HCT116 (cell line): ENCODE measurements at regions not wholly inside any gene's neighbourhood (a gene's known extent, or its start where the extent isn't known, plus 50 kb on each side); places are given as distances from the start of the nearest gene placed in this dataset.
A peak's percentile ranks its signal among the peaks of the same experiment; 100 is the strongest.

Experiments used
- ATAC-seq: fragments of 200-7000 bp; cut with Tn5 transposase; 2 replicates; pipeline ENCODE4 v1.9.1; 2020; ENCODE audit warnings: mild to moderate bottlenecking, moderate library complexity
- BruUV-seq: library from RNA; stranded (reverse); fragments of 400-500 nt; replicated peaks from 2 replicates; lab custom pipeline; 2021; lab: Mats Ljungman, UMichigan
- CTCF ChIA-PET: fragments of 300-600 bp; sonication (Branson Sonifier 250); formaldehyde crosslinking; loops from one replicate; lab custom pipeline; 2021; ENCODE audit warnings: antibody characterized with exemption; lab: Charles Lee
- POLR2A ChIA-PET: fragments of 300-600, 350-600 bp; sonication (Branson Sonifier 250); formaldehyde crosslinking; loops from one replicate; lab custom pipeline; 2021; ENCODE audit warnings: antibody characterized with exemption; lab: Charles Lee
- RAD21 ChIA-PET, 2 experiments: fragments of 300-600 bp; sonication (Branson Sonifier 250); formaldehyde crosslinking; loops; one replicate each; lab custom pipeline; 2023; ENCODE audit warnings: low total read pairs in 2 of 2; ENCODE audit not compliant: uncharacterized antibody in 2 of 2, unreplicated experiment in 2 of 2, low non-redundant PET in 1 of 2; lab: Charles Lee
- DNase-seq: peaks from one replicate; pipeline ENCODE4 v3.0.0-alpha.2; 2010; ENCODE audit warnings: low read depth, low spot score
- H2AFZ ChIP-seq: fragments of 200-600 bp; shearing (Covaris generic), sonication (generic); 2 replicates; pipeline ENCODE4 v1.6.1; 2017; ENCODE audit warnings: low read depth, mixed run types, mixed read lengths, antibody characterized with exemption, low read length; ENCODE audit not compliant: poor library complexity, severe bottlenecking
- H3K27ac ChIP-seq: 2 replicates; pipeline ENCODE4 v1.5.1; 2012; ENCODE audit warnings: low read depth, low read length
- H3K27me3 ChIP-seq: fragments of 200-600 bp; sonication (generic); 2 replicates; pipeline ENCODE4 v1.6.1; 2016; ENCODE audit warnings: mixed run types, low read length, mixed read lengths; ENCODE audit not compliant: insufficient read depth
- H3K36me3 ChIP-seq, 2 experiments: fragments of 200-500 bp in 1 of 2; fragments of 200-600 bp in 1 of 2; sonication (Bioruptor generic) in 1 of 2; sonication (generic) in 1 of 2; 2 replicates each; pipeline versions ENCODE4 v1.5.1 to v1.6.1; 2014 to 2016; ENCODE audit warnings: low read length in 2 of 2, inconsistent platforms in 1 of 2, mixed read lengths in 1 of 2, mixed run types in 1 of 2; ENCODE audit not compliant: insufficient read depth in 2 of 2, control insufficient read depth in 1 of 2
- H3K4me1 ChIP-seq, 2 experiments: fragments of 200-600 bp in 1 of 2; sonication (generic) in 1 of 2; 2 replicates each; pipeline versions ENCODE4 v1.5.1 to v1.6.1; 2012 to 2017; ENCODE audit warnings: low read length in 2 of 2, inconsistent platforms in 1 of 2, mild to moderate bottlenecking in 1 of 2, mixed read lengths in 1 of 2, mixed run types in 1 of 2, moderate library complexity in 1 of 2; ENCODE audit not compliant: insufficient read depth in 2 of 2, control insufficient read depth in 1 of 2
- H3K4me2 ChIP-seq: fragments of 200-600 bp; sonication (generic); 2 replicates; pipeline ENCODE4 v1.6.1; 2017; ENCODE audit warnings: mixed run types, low read length, mixed read lengths
- H3K4me3 ChIP-seq, 2 experiments: fragments of 200-600 bp in 1 of 2; sonication (generic) in 1 of 2; replicated peaks in 1 of 2; 2 replicates each; pipeline ENCODE4 v1.5.1; 2011 to 2016; ENCODE audit warnings: low read length in 2 of 2, control low read depth in 1 of 2, low read depth in 1 of 2, mild to moderate bottlenecking in 1 of 2, mixed read lengths in 1 of 2, mixed run types in 1 of 2
- H3K79me2 ChIP-seq: fragments of 200-600 bp; sonication (generic); 2 replicates; pipeline ENCODE4 v1.6.1; 2017; ENCODE audit warnings: mild to moderate bottlenecking, mixed run types, low read length, moderate library complexity, mixed read lengths; ENCODE audit not compliant: insufficient read depth
- H3K9ac ChIP-seq: fragments of 200-600 bp; sonication (generic); 2 replicates; pipeline ENCODE4 v1.6.1; 2016; ENCODE audit warnings: low read length, mixed read lengths
- H3K9me2 ChIP-seq: fragments of 200-600 bp; sonication (generic), shearing (Covaris generic); 2 replicates; pipeline ENCODE4 v1.6.1; 2017; ENCODE audit warnings: mixed run types, mild to moderate bottlenecking, moderate library complexity; ENCODE audit not compliant: insufficient read depth
- H3K9me3 ChIP-seq, 2 experiments: fragments of 200-500 bp in 1 of 2; fragments of 200-600 bp in 1 of 2; sonication (Bioruptor generic) in 1 of 2; sonication (generic) in 1 of 2; 2 replicates each; pipeline ENCODE4 v1.6.1; 2014 to 2017; ENCODE audit warnings: low read length in 2 of 2, mixed read lengths in 2 of 2, inconsistent platforms in 1 of 2, low read depth in 1 of 2, mild to moderate bottlenecking in 1 of 2, mixed run types in 1 of 2, moderate library complexity in 1 of 2; ENCODE audit not compliant: control insufficient read depth in 1 of 2, insufficient read depth in 1 of 2
- H4K20me1 ChIP-seq: fragments of 200-600 bp; sonication (generic), shearing (Covaris generic); 2 replicates; pipeline ENCODE4 v1.6.1; 2017; ENCODE audit warnings: mixed run types, mild to moderate bottlenecking, moderate library complexity; ENCODE audit not compliant: insufficient read depth
- CTCF ChIP-seq, 3 experiments: fragments of 200-600 bp in 1 of 3; sonication (generic) in 1 of 3; IDR thresholded peaks in 2 of 3; conservative IDR thresholded peaks in 1 of 3; 2 replicates each; pipeline ENCODE4 v1.5.1; 2012 to 2017; ENCODE audit warnings: low read depth in 2 of 3, low read length in 2 of 3, antibody characterized with exemption in 1 of 3, borderline replicate concordance in 1 of 3, control low read depth in 1 of 3, mild to moderate bottlenecking in 1 of 3, mixed read lengths in 1 of 3, mixed run types in 1 of 3, moderate library complexity in 1 of 3; ENCODE audit not compliant: insufficient read depth in 1 of 3
- EZH2 ChIP-seq: fragments of 200-600 bp; sonication (generic); IDR thresholded peaks from 2 replicates; pipeline ENCODE4 v1.6.1; 2017; ENCODE audit warnings: antibody characterized with exemption, mixed run types
- RAD21 ChIP-seq: IDR thresholded peaks from 2 replicates; pipeline ENCODE4 v1.6.1; 2012; ENCODE audit warnings: low read depth, mild to moderate bottlenecking
- ZBTB33 ChIP-seq: IDR thresholded peaks from 2 replicates; pipeline ENCODE4 v1.6.1; 2011; ENCODE audit warnings: mild to moderate bottlenecking, low read length, moderate library complexity; ENCODE audit not compliant: insufficient replicate concordance; ENCODE audit errors: extremely low read depth
- intact Hi-C: fragments of 100-400 bp; cut with micrococcal nuclease; formaldehyde crosslinking; loops from 2 replicates; pipeline ENCODE4 v1.10.0; 2022

GRCh38 chr2:219736209-219736608, 108.8 kb downstream of the SLC4A3 start (continued):
- no peak for TF ChIP-seq EZH2

GRCh38 chr2:219737270-219737691, 109.9 kb downstream of the SLC4A3 start:
- H3K9me3 ChIP-seq = no peaks in the 10 kb centered on the region
- POLR2A ChIA-PET = no interaction called here
- no peak overlapping the region for H3K9ac ChIP-seq
- TF ChIP-seq RAD21 (peak; percentile 59), ZBTB33 (no peak), CTCF (IDR thresholded peaks at IDR 0.05 in 2 of 3, conservative IDR thresholded peaks at IDR 0.05 in 1 of 3; ENCODE audit: borderline replicate concordance in 1 of 3, insufficient read depth in 1 of 3, low read depth in 2 of 3, low read length in 2 of 3) (peak; percentile 21 to 58 (median 43); a peak in 5 of 6 replicates)
- TF ChIP-seq, all 23 proteins: peak for 2
- Histone ChIP-seq H4K20me1 (peaks cover 8% of the 10 kb centered on the region; the same call in 1 of the 2 replicates), H3K27ac (peak overlapping the region; percentile 15; the same call in 1 of the 2 replicates), H3K79me2 (peaks cover 74% of the 10 kb centered on the region), H3K4me2 (no peak overlapping the region), H3K36me3 (peaks cover 11 to 15% of the 10 kb centered on the region in 2 experiments; a peak in 3 of 4 replicates), H2AFZ (no peak overlapping the region), H3K4me3 (no peak overlapping the region), H3K27me3 (no peaks in the 10 kb centered on the region), H3K4me1 (peaks cover 29 to 45% of the 10 kb centered on the region in 2 experiments), H3K9me2 (no peaks in the 10 kb centered on the region)
- no TSS peak for BruUV-seq
- intact Hi-C loops = loop anchor here (10.0 kb wide), 1 partner anchor 268 kb away; no protein-coding TSS in a partner anchor
- ATAC-seq = peak; percentile 61
- ChIA-PET CTCF (interaction anchor here (0.9 to 2.5 kb wide), 4 partner anchors 12 to 1836 kb away, joined by 3 to 5 read pairs (median 3); no protein-coding TSS in a partner anchor), RAD21 (no interaction called here)
- no peak for DNase-seq
